Prostate gland (tissue), 2 donors: ENCODE measurements at regions not wholly inside any gene's neighbourhood (a gene's known extent, or its start where the extent isn't known, plus 50 kb on each side); places are given as distances from the start of the nearest gene placed in this dataset.

ENCODE experiments used
- DNase-seq: peaks from one replicate; pipeline ENCODE4 v3.0.0-alpha.2; 2019; ENCODE audit warnings: low spot score
- H3K27ac ChIP-seq, 2 donors: fragments of 200-600 bp; sonication (generic); 2 replicates each; pipeline ENCODE4 v1.5.1; 2017 to 2019
- H3K27me3 ChIP-seq: fragments of 200-600 bp; sonication (generic); replicated peaks from 2 replicates; pipeline ENCODE4 v1.5.1; 2019; ENCODE audit not compliant: insufficient read depth
- H3K36me3 ChIP-seq, 2 donors: fragments of 200-600 bp; sonication (generic); 1 replicate in 1 of 2; 2 replicates in 1 of 2; pipeline versions ENCODE4 v1.5.1 to v1.8.1; 2017 to 2019
- H3K4me1 ChIP-seq: fragments of 200-600 bp; sonication (generic); replicated peaks from 2 replicates; pipeline ENCODE4 v1.5.1; 2019
- H3K4me3 ChIP-seq, 2 donors: fragments of 200-600 bp; sonication (generic); 2 replicates each; pipeline ENCODE4 v1.5.1; 2017 to 2019
- H3K9me3 ChIP-seq: fragments of 200-600 bp; sonication (generic); 2 replicates; pipeline ENCODE4 v1.5.1; 2017
- CTCF ChIP-seq, 4 experiments: fragments of 200-600 bp in 2 of 4; fragments of 450-650 bp in 2 of 4; sonication (generic) in 2 of 4; IDR thresholded peaks; 1 replicate in 3 of 4; 2 replicates in 1 of 4; pipeline ENCODE4 v1.5.1; 2016 to 2019; ENCODE audit warnings: antibody characterized with exemption in 4 of 4, mild to moderate bottlenecking in 2 of 4, moderate library complexity in 2 of 4
- POLR2A ChIP-seq: fragments of 450-650 bp; IDR thresholded peaks from one replicate; pipeline ENCODE4 v1.6.1; 2016; ENCODE audit warnings: antibody characterized with exemption, mild to moderate bottlenecking
- POLR2AphosphoS5 ChIP-seq: sonication (generic); formaldehyde crosslinking; IDR thresholded peaks from one replicate; pipeline ENCODE4 v1.6.1; 2017; ENCODE audit warnings: antibody characterized with exemption
- WGBS: methylation state at CpG from one replicate; pipeline ENCODE4 v1.1.5; 2018; 5-methylcytosine and 5-hydroxymethylcytosine counted together
- intact Hi-C: fragments of 100-400 bp; cut with DNase I; formaldehyde crosslinking; loops from one replicate; pipeline ENCODE4 v1.14.2; 2022

GRCh38 chr6:6915219-6915618 is 192.5 kb upstream of the RREB1 start:
- H3K4me3 ChIP-seq: peak overlapping the region in 1 of 2 donors; percentile 2
- intact Hi-C loops: no loop called here

DNA sequence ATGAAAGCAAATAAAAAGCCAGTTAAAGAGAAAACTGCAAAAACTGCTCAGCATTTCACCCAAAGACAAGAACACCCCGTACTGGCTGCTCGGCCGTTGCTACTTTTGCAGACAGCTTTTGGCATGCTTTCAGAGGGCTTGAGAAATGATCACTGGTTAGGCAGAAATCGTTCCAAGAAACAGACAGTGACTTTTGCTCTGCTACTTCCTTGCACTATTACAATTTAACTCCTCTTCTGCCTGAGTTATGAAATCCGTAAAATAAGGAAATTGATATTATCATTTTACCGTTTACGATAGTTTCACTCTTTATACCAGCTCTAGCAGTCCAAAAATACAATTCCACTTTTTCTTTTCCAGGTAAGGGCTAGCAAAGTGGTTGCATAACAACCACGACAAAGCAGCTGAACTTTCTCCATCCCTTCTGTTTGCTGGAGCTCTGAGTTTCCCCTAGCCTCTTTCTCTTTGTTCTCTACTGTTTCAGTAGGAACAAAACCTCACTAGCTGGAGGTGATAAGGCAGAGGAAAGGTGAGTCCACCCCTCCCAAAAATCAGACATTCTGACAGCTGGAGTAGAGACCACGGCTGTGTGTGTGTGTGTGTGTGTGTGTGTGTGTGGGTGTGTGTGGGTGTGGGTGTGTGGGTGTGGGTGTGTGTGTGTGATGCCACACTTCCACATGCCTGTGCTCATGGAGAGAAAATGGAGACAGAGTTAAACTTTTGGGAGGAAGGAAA is 191.8 kb upstream of the RREB1 start:
- peak; percentile 78 for DNase-seq
- TF ChIP-seq CTCF (IDR thresholded peaks at IDR 0.05): no peak
- peak; percentile 72 for TF ChIP-seq POLR2AphosphoS5
- no peak for TF ChIP-seq POLR2A
- intact Hi-C loops: no loop called here
- Histone ChIP-seq H3K27me3 (no peaks in the 10 kb centered on the region), H3K27ac (peak overlapping the region; percentile 49 to 78), H3K36me3 (no peaks in the 10 kb centered on the region), H3K4me1 (peaks cover 7% of the 10 kb centered on the region), H3K4me3 (peak overlapping the region; percentile 2 to 3), H3K9me3 (no peaks in the 10 kb centered on the region)
- 3% methylated on average over 9 of the region's 9 CpGs for WGBS

More at GRCh38 chr6:6915219-6915618, 192.5 kb upstream of the RREB1 start:
- Histone ChIP-seq H3K27me3 (no peaks in the 10 kb centered on the region), H3K36me3 (no peaks in the 10 kb centered on the region), H3K9me3 (no peaks in the 10 kb centered on the region), H3K27ac (peak overlapping the region; percentile 49 to 78), H3K4me1 (peaks cover 7% of the 10 kb centered on the region)
- no peak for DNase-seq
- TF ChIP-seq POLR2AphosphoS5 (no peak), CTCF (IDR thresholded peaks at IDR 0.05) (no peak), POLR2A (no peak)
- 74% methylated on average over 3 of the region's 3 CpGs for WGBS

DNA sequence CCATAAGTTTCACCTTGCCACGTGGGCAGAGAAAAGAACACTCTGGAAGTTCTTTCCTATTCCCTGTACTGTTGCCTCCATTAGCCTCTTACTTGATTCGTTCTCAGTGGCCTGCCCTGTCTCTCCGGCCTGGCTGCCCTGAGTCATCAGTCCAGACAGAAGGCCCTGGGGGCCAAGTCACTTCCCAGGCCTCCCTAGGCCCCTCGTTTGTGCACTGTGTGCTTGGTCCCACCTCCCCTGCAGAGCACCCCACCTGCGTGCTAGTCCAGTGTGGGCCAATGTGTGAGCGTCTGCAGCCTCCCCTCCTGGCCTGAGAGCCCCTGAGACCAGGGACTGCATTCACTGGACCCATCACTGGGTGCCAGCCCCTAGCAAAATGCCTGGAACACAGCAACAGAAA is 191.2 kb upstream of the RREB1 start:
- DNase-seq: no peak
- Histone ChIP-seq H3K9me3 (no peaks in the 10 kb centered on the region), H3K36me3 (no peaks in the 10 kb centered on the region), H3K27me3 (no peaks in the 10 kb centered on the region), H3K27ac (peak overlapping the region; percentile 49 to 78), H3K4me3 (no peak overlapping the region), H3K4me1 (peaks cover 7% of the 10 kb centered on the region)
- intact Hi-C loops: no loop called here
- WGBS: 74% methylated on average over 6 of the region's 6 CpGs
- TF ChIP-seq POLR2AphosphoS5: no peak
- no peak for TF ChIP-seq POLR2A
- no peak for TF ChIP-seq CTCF (IDR thresholded peaks at IDR 0.05)

- intact Hi-C loops: no loop called here
- H3K4me3 ChIP-seq: no peak overlapping the region
- DNase-seq: no peak
Observed at GRCh38 chr6:6918216-6918983, 189.4 kb upstream of the RREB1 start.

More at GRCh38 chr6:6918216-6918983, 189.4 kb upstream of the RREB1 start:
- Histone ChIP-seq H3K27ac (no peak overlapping the region), H3K9me3 (no peaks in the 10 kb centered on the region), H3K4me1 (peaks cover 7% of the 10 kb centered on the region), H3K36me3 (no peaks in the 10 kb centered on the region), H3K27me3 (no peaks in the 10 kb centered on the region)
- 74% methylated on average over 12 of the region's 12 CpGs for WGBS
- no peak for TF ChIP-seq POLR2A
- no peak for TF ChIP-seq CTCF (IDR thresholded peaks at IDR 0.05)
- TF ChIP-seq POLR2AphosphoS5: no peak
